ENCODE measurements at regions not wholly inside any gene's neighbourhood (a gene's known extent, or its start where the extent isn't known, plus 50 kb on each side); places are given as distances from the start of the nearest gene placed in this dataset.

- TF ChIP-seq SP1 (IDR thresholded peaks at IDR 0.05) (no peak), BHLHE40 (IDR thresholded peaks at IDR 0.05; ENCODE audit: borderline replicate concordance) (no peak), ARNT (IDR thresholded peaks at IDR 0.05) (no peak), SUZ12 (IDR thresholded peaks at IDR 0.05) (no peak), ZNF384 (IDR thresholded peaks at IDR 0.05) (no peak), TARDBP (IDR thresholded peaks at IDR 0.05) (no peak), FOXM1 (IDR thresholded peaks at IDR 0.05; ENCODE audit: borderline replicate concordance) (no peak), LEF1 (IDR thresholded peaks at IDR 0.05; ENCODE audit: borderline replicate concordance) (no peak)
Observed at GRCh38 chr16:27649021-27649420, 99.1 kb downstream of the KATNIP start.

Data from HEK293T (cell line).